ENCODE measurements at regions not wholly inside any gene's neighbourhood (a gene's known extent, or its start where the extent isn't known, plus 50 kb on each side); places are given as distances from the start of the nearest gene placed in this dataset.

- no peak for DNase-seq
Observed at GRCh38 chr15:96020133-96020532, 310.4 kb upstream of the NR2F2 start.

- DNase-seq, result no peak
Observed at GRCh38 chr15:96020797-96021196, 309.7 kb upstream of the NR2F2 start.

GRCh38 chr15:96023081-96023480 is 307.4 kb upstream of the NR2F2 start:
- DNase-seq, result no peak

GRCh38 chr15:96027501-96027900 is 303.0 kb upstream of the NR2F2 start:
- no peak for DNase-seq

GRCh38 chr15:96028620-96029019 is 301.9 kb upstream of the NR2F2 start:
- no peak for DNase-seq

- no peak for DNase-seq
Observed at GRCh38 chr15:96029172-96029571, 301.3 kb upstream of the NR2F2 start.

GRCh38 chr15:96031426-96032110 is 298.9 kb upstream of the NR2F2 start:
- no peak for DNase-seq

GRCh38 chr15:96035091-96035490 is 295.4 kb upstream of the NR2F2 start:
- DNase-seq, result no peak

- no peak for DNase-seq
Observed at GRCh38 chr15:96035635-96036034, 294.9 kb upstream of the NR2F2 start.

GRCh38 chr15:96037584-96037983 is 292.9 kb upstream of the NR2F2 start:
- DNase-seq, result no peak

GRCh38 chr15:96038131-96038530 is 292.4 kb upstream of the NR2F2 start:
- DNase-seq, result no peak

- no peak for DNase-seq
Observed at GRCh38 chr15:96038650-96039049, 291.9 kb upstream of the NR2F2 start.

- DNase-seq, result no peak
Observed at GRCh38 chr15:96041982-96042733, 288.3 kb upstream of the NR2F2 start.

- no peak for DNase-seq
Observed at GRCh38 chr15:96042734-96043224, 287.7 kb upstream of the NR2F2 start.

GRCh38 chr15:96043591-96044171 is 286.8 kb upstream of the NR2F2 start:
- DNase-seq, result no peak

GRCh38 chr15:96046620-96047240 is 283.8 kb upstream of the NR2F2 start:
- no peak for DNase-seq

- DNase-seq, result no peak
Observed at GRCh38 chr15:96047255-96047931, 283.1 kb upstream of the NR2F2 start.

- no peak for DNase-seq
Observed at GRCh38 chr15:96049323-96049722, 281.2 kb upstream of the NR2F2 start.

GRCh38 chr15:96049766-96050165 is 280.7 kb upstream of the NR2F2 start:
- DNase-seq, result no peak

- no peak for DNase-seq
Observed at GRCh38 chr15:96051598-96051997, 278.9 kb upstream of the NR2F2 start.

GRCh38 chr15:96052154-96052553 is 278.3 kb upstream of the NR2F2 start:
- no peak for DNase-seq

- DNase-seq, result no peak
Observed at GRCh38 chr15:96052572-96053030, 277.9 kb upstream of the NR2F2 start.
